ENCODE measurements at regions not wholly inside any gene's neighbourhood (a gene's known extent, or its start where the extent isn't known, plus 50 kb on each side); places are given as distances from the start of the nearest gene placed in this dataset.

- DNase-seq (ENCODE audit: extremely low spot score) = no peak
- WGBS = 24% methylated on average over 1 of the region's 1 CpG
- H3K27me3 ChIP-seq = no peaks in the 10 kb centered on the region
- TF ChIP-seq POLR2A (IDR thresholded peaks at IDR 0.05; ENCODE audit: low read depth) (no peak), CTCF (IDR thresholded peaks at IDR 0.05) (no peak), EP300 (IDR thresholded peaks at IDR 0.05) (no peak), POLR2AphosphoS5 (IDR thresholded peaks at IDR 0.05) (no peak)
- H3K27ac ChIP-seq (replicated peaks in 1 of 4) = no peak overlapping the region
- no peaks in the 10 kb centered on the region for H3K4me1 ChIP-seq
- no peaks in the 10 kb centered on the region for H3K9me3 ChIP-seq
- no peaks in the 10 kb centered on the region for H3K36me3 ChIP-seq
- no peak overlapping the region for H3K4me3 ChIP-seq
- intact Hi-C loops (cut with DNase I) = no loop called here
These were observed 1295.5 kb upstream of the NCAM2 start for GRCh38 chr21:19702726-19703125.

- Histone ChIP-seq H3K4me3 (no peak overlapping the region), H3K27ac (replicated peaks in 1 of 4) (no peak overlapping the region), H3K4me1 (no peaks in the 10 kb centered on the region), H3K27me3 (no peaks in the 10 kb centered on the region), H3K9me3 (no peaks in the 10 kb centered on the region), H3K36me3 (no peaks in the 10 kb centered on the region)
- DNase-seq (ENCODE audit: extremely low spot score) = no peak
- no peak for TF ChIP-seq CTCF (IDR thresholded peaks at IDR 0.05)
- TF ChIP-seq POLR2AphosphoS5 (IDR thresholded peaks at IDR 0.05) = no peak
- TF ChIP-seq POLR2A (IDR thresholded peaks at IDR 0.05; ENCODE audit: low read depth) = no peak
- TF ChIP-seq EP300 (IDR thresholded peaks at IDR 0.05) = no peak
- intact Hi-C loops (cut with DNase I) = no loop called here
These were observed 1293.4 kb upstream of the NCAM2 start for GRCh38 chr21:19704832-19705231.

- 70% methylated on average over 3 of the region's 3 CpGs for WGBS
- Histone ChIP-seq H3K27me3 (no peaks in the 10 kb centered on the region), H3K27ac (replicated peaks in 1 of 4) (no peak overlapping the region), H3K9me3 (no peaks in the 10 kb centered on the region), H3K36me3 (no peaks in the 10 kb centered on the region), H3K4me3 (no peak overlapping the region), H3K4me1 (no peaks in the 10 kb centered on the region)
- TF ChIP-seq POLR2AphosphoS5 (IDR thresholded peaks at IDR 0.05) (no peak), CTCF (IDR thresholded peaks at IDR 0.05) (no peak), POLR2A (IDR thresholded peaks at IDR 0.05; ENCODE audit: low read depth) (no peak), EP300 (IDR thresholded peaks at IDR 0.05) (no peak)
- intact Hi-C loops (cut with DNase I) = no loop called here
- DNase-seq (ENCODE audit: extremely low spot score) = no peak
These were observed 1285.8 kb upstream of the NCAM2 start for GRCh38 chr21:19712441-19712840.

- H3K27ac ChIP-seq (replicated peaks in 1 of 4) = no peak overlapping the region
- intact Hi-C loops (cut with DNase I) = no loop called here
These were observed 1284.9 kb upstream of the NCAM2 start for GRCh38 chr21:19713313-19713712.

More at GRCh38 chr21:19713313-19713712, 1284.9 kb upstream of the NCAM2 start:
- DNase-seq (ENCODE audit: extremely low spot score) = no peak
- Histone ChIP-seq H3K36me3 (no peaks in the 10 kb centered on the region), H3K27me3 (no peaks in the 10 kb centered on the region), H3K4me3 (no peak overlapping the region), H3K4me1 (no peaks in the 10 kb centered on the region), H3K9me3 (no peaks in the 10 kb centered on the region)
- TF ChIP-seq EP300 (IDR thresholded peaks at IDR 0.05) (no peak), CTCF (IDR thresholded peaks at IDR 0.05) (no peak), POLR2AphosphoS5 (IDR thresholded peaks at IDR 0.05) (no peak), POLR2A (IDR thresholded peaks at IDR 0.05; ENCODE audit: low read depth) (no peak)
